Vagina (tissue), 2 donors: ENCODE measurements at regions not wholly inside any gene's neighbourhood (a gene's known extent, or its start where the extent isn't known, plus 50 kb on each side); places are given as distances from the start of the nearest gene placed in this dataset.

Source experiments
- POLR2A ChIP-seq, 2 donors: fragments of 450-650 bp; IDR thresholded peaks; one replicate each; pipeline ENCODE4 v1.6.1; 2017; ENCODE audit warnings: antibody characterized with exemption in 2 of 2, mild to moderate bottlenecking in 2 of 2, moderate library complexity in 2 of 2
- TF ChIP-seq, protein P1 (sequence below), 3 experiments: fragments of 450-650 bp in 2 of 3; fragments of 200-600 bp in 1 of 3; sonication (generic) in 1 of 3; IDR thresholded peaks; one replicate each; pipeline ENCODE4 v1.5.1; 2017 to 2019; ENCODE audit warnings: antibody characterized with exemption in 3 of 3, mild to moderate bottlenecking in 2 of 3, moderate library complexity in 2 of 3

DNA sequence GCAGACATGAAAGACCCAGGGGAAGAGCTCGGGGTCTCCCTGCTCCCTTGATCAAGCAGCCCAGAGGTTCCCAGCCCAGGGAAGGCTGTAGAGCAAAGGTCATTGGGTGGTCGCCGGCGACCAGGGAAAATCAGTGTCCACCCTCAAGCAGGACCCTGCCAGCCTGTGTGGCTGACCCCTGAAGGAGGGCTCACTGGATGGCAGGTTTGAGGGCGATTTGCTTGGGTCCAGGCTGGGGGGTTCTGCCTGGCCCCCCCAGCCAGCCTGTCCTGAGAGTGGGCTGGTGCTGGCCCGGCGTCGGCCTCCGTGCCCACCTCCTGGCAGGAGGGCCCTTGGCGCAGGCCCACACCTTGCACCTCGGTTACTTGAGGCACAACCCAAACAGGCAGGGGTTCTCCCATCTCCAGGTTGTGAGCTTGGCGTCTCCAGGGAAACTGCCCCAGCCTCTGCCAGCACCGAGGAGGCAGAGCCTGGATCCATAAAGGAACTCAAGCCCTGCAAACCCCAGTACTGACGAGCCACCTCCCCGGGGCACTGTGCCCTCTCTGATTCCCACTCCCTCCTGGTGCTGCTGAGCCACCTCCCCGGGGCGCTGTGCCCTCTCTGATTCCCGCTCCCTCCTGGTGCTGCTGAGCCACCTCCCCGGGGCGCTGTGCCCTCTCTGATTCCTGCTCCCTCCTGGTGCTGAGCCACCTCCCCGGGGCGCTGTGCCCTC lies 329.0 kb upstream of the SFSWAP start:
- TF ChIP-seq, protein P1, sequence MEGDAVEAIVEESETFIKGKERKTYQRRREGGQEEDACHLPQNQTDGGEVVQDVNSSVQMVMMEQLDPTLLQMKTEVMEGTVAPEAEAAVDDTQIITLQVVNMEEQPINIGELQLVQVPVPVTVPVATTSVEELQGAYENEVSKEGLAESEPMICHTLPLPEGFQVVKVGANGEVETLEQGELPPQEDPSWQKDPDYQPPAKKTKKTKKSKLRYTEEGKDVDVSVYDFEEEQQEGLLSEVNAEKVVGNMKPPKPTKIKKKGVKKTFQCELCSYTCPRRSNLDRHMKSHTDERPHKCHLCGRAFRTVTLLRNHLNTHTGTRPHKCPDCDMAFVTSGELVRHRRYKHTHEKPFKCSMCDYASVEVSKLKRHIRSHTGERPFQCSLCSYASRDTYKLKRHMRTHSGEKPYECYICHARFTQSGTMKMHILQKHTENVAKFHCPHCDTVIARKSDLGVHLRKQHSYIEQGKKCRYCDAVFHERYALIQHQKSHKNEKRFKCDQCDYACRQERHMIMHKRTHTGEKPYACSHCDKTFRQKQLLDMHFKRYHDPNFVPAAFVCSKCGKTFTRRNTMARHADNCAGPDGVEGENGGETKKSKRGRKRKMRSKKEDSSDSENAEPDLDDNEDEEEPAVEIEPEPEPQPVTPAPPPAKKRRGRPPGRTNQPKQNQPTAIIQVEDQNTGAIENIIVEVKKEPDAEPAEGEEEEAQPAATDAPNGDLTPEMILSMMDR (IDR thresholded peaks at IDR 0.05) = no peak
- TF ChIP-seq POLR2A (IDR thresholded peaks at IDR 0.05) = no peak
